GM19455 (cell line): ENCODE measurements at regions not wholly inside any gene's neighbourhood (a gene's known extent, or its start where the extent isn't known, plus 50 kb on each side); places are given as distances from the start of the nearest gene placed in this dataset.

Source experiments
- ATAC-seq: cut with Tn5 transposase; IDR thresholded peaks from one replicate; pipeline ENCODE4 v1.9.1; 2021; ENCODE audit not compliant: unreplicated experiment

DNA sequence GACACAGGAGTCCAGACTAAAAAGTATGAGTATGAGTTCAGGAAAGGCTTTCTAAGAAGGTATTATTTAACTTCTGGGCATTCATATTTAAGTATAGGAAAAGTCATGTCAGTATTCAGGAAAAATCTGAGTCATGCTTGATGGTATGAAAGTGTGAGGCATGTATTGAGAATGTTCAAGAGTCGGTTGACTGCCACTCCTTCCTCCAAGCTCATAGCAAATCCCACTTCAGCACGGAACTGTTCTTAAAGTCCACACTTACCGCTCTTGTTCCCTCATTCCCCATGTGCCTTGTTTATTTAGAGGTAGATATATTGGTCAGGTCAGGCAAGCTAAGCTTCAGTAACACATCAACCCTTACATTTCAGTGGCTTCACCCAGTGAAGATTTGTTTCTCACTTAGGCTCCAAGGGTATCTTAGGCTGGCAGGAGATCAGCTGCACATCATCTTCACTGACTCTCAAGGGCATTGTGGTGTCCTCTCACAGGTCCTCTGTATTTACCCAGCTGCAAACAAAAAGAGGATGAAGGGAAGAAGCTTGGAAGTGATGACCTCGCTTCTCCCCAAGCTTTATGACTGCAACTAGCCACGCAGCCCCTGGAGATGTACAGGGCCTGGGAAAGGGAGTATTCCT lies 1189.2 kb downstream of the EFNB2 start:
- no peak for ATAC-seq

DNA sequence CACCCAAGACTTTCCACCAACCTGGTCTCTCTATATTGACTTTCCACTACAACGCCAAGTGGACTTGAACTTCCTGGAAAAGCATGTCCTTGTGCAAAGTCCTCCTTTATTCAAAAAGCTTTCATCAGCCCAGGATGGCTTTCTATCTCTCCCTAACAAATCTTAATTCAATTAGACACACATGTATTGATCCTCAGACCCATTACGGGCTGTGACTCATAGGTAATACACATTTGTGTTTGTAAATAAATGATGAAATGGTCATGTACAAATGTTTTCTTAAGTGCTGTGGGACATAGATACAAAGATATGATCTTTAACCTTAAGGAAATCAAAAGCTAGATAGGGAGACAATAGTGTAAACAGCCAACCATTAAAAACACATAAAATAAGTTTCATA lies 1189.7 kb downstream of the EFNB2 start:
- ATAC-seq, result no peak

DNA sequence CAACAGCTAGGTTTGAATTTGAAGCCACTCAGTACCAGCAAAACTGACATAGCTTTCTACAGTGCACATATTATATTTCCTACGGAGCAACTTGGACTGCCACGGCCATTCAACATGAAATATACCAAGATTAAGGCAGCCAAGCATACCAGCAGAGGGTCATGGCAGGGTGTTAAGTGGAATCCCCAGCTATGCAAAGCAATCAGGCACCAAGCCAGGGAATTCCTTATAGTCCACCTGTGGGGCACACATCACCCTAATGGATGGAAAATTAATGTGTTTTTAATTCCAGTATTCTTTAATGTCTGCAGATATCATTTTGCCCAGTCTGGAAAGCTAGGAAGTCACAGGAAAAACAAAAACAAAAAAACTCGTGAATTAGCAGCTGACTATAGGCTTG lies 1190.3 kb downstream of the EFNB2 start:
- ATAC-seq, result no peak

DNA sequence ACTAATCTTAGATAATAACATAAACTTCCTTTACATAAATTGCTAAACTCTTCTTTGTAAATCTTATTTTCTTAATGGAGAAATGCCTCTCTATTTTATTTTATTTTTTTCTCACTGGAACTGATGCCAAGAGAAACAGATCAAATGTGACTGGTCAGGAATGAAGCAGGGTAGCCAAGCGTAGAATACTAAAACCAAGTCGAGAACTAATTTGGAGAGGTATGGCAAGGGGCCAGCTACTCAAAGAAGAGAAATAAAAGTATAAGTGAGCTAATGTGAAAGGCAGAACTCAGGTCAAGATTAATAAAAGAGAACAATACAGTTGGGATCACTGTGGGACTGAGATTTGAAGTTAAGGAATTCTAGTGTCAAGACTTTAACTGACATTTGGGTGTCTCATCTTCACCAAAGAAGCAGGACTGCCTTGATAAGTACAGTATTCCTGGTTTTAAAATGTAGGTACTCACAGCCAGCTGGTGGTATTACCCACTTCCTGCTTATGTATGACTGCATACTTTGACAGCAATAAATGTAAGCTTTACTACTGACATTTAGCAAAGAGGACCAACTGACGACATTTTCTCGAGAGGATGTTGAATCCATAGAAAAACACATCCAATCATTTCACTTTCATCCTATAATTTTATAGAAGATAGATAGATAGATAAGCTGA lies 1192.2 kb downstream of the EFNB2 start:
- ATAC-seq, result no peak

DNA sequence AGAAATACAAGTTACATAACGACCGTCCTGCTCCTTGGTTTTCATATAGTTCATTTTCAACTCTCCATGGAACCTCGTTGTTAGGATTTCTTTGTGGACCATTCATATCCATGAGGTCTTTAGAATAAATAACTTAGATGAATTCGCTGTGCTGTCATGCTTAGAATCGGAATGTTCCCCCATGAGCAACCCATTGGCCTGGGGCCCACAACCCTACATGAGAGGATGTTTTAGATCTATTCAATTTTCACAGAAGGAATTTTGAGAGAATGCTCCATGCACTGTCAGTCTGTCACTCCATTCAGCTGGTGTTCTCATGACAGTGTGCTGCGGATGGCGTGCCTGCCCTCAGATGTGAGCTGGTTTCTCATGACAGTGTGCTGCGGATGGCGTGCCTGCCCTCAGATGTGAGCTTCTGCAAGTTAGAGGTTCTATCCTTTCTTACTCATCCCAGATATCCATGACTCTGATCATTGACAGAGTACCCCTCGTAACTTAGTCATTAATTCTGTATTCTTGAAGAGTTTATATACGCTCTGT lies 1193.1 kb downstream of the EFNB2 start:
- no peak for ATAC-seq

DNA sequence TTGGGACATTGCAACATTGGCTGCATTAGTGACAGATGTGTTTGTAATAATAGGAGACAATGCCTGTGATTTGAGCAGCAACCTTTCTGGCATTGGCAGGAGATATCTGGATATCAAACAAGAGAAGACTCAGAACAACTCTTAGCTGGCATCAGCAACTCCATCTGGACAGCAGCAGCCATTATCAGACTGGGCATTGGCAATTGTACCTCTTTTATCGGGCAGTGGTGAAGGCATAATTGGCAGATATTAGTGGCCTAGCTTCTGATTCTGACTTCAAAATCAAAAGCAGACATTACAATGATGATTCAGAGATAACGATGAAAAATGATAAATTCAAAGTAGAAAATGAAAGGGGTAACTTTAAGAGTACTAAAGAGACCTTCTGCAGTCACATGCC lies 1193.7 kb downstream of the EFNB2 start:
- no peak for ATAC-seq

DNA sequence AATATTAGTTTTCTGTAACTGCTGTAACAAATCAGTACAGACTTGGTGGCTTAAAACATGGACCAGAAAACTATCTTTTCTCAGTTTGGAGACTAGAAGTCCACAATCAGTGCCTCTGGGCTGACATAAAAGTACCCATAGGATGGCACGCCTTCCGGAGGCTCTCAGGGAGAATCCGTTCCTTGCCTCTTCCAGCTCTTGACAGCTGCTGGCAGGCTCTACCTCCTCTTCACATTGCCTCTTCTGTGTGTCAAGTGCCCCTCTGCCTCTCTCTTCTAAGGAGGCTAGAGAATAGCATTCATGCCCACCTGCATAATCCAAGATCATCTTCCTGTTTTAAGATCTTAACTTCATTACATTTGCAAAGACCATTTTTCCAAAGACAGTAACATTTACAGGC lies 1194.2 kb downstream of the EFNB2 start:
- ATAC-seq, result no peak

DNA sequence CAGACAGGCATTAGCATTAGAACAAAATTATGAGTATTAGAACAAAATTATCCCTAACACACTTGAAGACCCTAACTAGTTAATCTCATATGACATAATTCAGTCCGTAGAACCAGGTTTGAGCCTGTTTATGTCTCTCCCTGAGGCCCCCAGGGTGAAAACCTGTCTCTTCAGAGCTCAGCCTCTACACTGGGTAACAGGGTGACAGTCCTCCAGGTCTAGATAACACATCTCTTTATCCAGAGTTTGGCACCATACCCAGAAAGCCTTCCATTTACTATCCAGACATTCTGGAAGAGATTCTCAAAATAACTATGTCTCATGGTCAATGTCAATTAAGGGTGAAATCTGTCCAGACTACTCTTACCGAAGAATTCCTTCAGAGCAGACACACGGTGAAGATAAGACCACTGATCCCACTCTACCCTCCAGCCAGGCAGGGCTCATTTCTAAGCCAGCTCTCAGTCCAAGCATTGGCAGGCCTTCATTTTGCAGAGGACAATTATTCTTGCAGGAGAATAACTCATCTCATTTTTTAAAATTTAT lies 1195.3 kb downstream of the EFNB2 start:
- no peak for ATAC-seq

DNA sequence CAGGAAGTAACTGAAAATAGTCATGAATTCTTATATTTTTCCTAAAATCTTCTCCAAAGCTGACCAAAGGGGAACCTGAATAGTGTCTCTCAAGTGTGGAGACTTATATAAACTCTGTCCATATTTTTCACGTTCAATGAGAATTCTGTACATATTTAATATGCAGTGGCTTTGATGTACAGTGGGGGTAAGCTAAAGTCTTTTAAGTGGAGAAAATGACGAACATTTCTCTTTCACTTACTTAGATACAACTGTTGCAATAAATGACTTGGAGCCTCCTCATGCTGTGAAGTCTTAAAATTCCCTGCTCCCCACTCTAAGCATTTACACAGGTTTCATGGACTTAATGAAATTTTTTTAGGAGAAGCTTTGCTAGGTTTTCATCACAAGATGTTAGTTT lies 1196.7 kb downstream of the EFNB2 start:
- ATAC-seq, result no peak

DNA sequence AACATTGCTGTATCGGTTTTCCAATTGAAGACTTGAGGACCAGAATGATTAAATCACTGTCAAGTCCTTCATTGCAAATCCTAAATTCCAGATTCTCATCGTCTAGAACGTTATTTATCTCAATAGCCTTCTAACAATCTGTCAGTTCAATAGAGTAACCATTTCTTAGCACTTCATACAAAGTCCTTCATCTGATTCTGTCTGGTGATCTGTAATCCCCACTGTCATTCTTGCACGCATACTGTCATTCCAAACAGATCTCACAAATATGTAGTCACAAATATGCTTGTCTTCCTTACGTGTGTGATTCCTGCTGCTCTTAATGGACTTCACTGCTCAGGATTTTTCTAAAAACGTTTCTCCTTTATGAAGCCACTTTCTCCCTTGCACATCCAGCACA lies 1197.5 kb downstream of the EFNB2 start:
- no peak for ATAC-seq

DNA sequence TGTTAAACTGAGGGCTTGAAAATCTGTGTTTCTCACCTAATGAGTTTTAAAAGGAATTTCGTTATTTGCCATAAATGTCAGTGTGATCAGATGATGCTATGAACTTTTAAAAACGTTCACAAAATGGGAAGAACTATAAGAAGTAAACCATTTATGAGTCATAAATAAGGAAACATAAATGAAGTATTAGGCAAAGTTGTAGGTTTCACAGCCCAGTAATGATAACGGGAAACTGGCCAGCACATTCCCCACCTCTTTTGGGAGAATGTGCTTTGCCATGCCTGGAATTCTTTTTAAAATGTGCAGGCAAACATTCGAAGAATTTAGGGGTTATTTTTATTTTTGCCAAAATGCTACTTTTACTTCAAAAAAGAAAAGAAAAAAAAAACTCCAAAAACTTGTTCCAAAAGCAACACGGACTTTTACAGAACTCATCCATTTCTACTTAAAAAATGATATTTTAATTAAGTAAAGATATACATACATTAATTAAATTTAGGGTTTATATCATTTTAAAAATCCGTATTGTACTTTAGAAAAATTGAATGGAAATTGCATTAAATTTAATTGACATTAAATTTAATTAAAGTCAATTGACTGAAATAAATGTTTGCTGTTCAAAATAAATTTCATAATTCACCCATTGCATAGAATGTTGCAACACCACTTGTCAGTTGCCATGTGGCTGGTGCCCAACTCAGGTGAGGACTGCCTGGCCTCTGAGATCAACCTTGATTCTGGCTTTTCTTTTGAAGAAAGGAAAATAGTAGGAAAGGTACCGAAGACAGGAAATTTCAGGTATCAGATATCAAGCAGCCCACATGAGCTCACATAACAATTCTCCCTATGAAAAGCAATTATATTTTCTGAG lies 1198.5 kb downstream of the EFNB2 start:
- no peak for ATAC-seq

DNA sequence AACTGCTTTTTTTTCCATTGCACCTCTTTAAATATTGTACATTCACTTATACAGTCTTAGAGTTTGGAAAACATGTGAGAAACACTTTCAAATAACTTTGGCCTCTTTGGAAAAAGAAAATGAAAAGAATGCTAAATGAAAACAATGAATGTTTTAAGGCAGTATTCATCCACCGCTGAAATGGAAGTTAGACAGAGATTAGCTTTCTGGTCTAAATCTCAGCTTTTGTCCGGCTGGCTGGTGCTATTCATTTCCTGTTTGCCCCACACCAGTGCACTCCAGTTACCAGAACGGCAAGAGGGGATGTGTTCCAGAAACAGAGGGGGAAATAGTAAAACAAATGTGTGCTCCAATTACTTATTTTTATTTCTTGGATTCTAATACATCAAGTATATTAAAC lies 1201.3 kb downstream of the EFNB2 start:
- no peak for ATAC-seq

DNA sequence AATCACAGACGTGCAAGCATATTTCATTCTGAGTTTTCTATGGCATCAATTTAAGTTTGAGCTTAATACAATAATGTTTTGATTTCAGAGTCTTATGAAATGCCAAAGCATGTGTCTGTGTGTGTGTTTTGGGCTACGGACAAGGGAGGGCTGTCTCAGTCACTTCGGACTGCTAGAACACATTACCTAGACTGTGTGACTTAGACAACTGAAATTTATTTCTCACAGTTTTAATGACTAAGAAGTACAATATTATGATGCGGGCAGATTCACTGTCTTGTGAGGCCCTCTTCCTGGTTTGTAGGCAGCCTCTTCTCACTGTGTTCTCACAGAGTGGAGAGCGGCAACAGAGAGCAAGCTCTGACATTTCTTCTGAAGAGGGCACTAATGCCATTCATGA lies 1202.0 kb downstream of the EFNB2 start:
- ATAC-seq, result no peak

DNA sequence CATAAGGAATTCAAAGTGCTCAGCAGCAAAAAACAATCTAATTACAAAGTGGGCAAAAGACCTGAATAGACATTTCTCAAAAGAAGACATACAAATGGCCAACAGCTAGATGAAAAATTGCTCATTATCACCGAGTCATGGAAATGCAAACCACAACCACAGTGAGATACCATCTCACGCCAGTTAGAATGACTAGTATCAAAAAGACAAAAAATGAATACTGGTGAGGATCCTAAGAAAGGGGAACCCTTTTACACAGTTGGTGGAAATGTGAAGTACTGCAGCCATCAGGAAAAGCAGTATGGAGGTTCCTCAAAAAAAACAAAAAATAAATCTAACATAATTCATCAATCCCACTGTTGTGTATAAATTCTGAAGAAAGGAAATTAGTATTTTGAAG lies 1206.1 kb downstream of the EFNB2 start:
- ATAC-seq, result no peak

DNA sequence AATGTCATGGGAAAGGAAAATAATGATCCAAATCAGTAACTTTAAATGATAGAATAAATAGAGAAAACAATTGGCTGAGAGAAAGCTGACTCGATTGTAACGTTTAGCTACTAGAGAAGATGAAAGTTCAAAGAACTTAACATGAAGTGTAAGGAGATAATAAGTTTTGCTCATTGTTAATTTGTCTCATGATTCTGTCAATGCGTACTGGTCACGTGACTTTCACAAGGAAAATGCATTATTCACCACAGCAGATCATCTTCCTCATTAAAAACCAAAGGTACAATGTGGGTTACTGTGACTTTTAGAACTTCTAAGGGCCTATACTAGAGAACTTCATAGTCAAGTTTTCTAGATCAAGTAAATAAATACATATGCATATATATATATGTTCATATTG lies 1207.2 kb downstream of the EFNB2 start:
- ATAC-seq, result no peak

DNA sequence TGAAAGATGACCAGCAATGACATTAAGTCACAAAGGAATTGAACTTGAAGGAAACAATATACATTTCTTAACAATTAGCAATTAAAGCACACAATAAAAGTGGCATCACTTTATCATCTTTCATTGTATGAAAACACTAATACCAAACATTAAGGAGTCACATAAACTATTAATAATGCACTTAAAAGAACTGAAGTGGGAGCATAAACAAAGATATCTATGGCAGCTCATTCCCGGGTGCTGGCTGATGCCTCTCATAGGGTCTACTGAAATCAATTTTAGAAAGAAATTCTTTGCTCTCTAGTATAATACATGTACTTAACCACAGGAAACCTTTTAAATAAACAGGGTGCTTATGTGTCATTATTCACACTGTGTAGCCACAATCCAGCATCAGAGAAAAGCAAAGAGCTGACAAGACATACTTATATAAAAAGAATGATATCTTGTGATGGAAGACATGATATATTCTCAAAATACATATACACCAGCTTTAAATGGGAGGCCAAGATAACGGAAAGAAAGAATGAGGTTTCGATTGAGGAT lies 1207.8 kb downstream of the EFNB2 start:
- no peak for ATAC-seq

DNA sequence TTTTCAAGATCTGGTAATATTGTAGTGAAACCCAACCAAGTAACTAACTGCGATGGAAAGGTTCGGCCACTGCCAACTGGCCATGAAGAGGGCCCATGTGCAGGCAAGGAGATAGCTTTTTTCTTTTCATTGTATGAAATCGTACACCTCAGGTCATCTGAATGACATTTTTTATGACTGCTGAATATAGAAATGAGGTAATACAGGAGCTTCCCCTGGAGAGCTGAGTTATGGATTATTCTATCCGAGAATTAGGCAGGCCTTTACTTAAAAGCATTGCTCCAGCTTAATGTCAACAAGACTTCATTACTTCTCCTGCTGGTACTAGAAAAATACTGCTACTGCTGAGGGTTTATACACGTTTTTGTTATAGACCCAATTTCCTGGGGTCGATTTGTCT lies 1215.6 kb downstream of the EFNB2 start:
- no peak for ATAC-seq

DNA sequence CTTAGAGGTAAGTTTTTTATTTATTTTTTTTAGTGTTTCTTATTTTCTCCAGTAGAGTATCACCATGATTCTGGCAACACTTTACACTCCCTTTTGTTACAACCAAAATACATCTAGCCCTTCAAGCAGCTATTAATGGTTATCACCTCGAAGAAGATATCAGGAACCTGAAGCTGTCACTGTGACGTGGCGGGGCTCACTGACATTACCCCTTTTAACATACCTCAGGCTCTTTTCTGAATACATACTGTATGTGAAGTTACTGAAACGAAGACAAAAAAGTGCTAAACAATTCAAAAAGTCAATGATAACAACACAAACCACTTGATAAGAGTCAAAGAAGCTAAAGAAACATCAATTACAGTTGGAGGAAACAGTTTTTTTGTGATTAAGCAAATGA lies 1218.7 kb downstream of the EFNB2 start:
- ATAC-seq, result no peak

DNA sequence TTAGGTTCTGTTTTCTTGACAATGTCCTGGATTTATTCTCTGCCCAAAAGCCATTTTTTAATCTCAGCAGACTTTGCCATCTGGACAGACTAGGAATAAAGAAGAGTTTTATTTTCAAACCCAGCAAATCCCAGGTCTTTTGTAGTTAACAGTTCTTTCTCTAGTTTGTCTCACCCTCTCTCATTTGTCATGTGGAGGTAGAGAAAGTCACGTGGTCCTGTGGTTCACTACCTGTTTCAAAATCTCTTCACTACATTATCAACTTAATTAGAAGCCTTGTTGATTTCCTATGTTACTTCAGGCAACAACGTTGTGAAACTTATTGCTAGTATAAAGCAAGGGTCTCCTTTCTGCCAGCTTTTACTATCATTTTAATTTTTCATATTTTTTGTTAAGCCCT lies 1222.6 kb downstream of the EFNB2 start:
- ATAC-seq, result no peak

DNA sequence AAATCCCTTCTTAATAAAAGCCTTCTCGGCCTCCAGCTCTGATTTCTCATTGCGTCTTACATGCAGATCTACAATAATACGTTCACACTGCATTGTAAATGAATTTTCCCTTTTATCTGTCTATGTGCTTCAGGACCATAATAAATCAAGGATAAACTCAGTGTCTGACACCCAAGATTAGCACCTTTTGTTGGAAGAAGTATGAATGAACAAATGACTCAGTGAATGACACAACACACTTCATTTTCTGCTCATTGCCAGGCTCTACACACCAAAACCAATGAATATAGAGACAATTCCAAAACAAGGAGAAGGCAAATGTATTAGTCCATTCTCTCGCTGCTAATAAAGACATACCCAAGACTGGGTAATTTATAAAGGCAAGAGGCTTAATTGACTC lies 1224.4 kb downstream of the EFNB2 start:
- no peak for ATAC-seq

DNA sequence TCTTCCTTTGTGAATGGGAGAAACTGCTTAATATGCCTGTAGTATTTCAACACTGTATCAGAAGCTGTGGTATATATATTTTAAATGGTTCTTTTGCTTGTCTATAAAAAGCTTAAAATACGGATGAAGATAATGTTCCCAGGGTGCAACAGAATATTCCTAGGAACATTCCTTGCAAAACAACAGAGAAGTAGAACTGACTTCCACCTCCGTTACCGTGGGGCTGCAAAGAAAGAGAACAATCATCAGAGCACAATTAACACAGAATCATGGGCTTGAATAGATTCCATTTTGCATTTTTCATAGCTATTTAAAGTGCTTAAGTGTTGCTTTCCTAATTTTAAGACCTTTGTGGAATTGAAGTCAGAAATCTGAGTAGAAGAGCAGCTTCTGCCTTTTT lies 1227.7 kb downstream of the EFNB2 start:
- ATAC-seq, result no peak
